Body of pancreas (tissue), 4 donors: ENCODE measurements at regions not wholly inside any gene's neighbourhood (a gene's known extent, or its start where the extent isn't known, plus 50 kb on each side); places are given as distances from the start of the nearest gene placed in this dataset.

Experiments
- ATAC-seq: fragments of 150-250 bp; one replicate; pipeline ENCODE4 v1.9.1; 2016
- DNase-seq, 4 donors: peaks; one replicate each; pipeline ENCODE4 v3.0.0-alpha.2; 2019
- H3K27ac ChIP-seq, 4 donors: fragments of 200-600 bp; sonication (generic); 1 replicate in 3 of 4; 2 replicates in 1 of 4; pipeline versions ENCODE4 v1.5.1 to v1.6.1; 2016 to 2019; ENCODE audit warnings: mild to moderate bottlenecking in 1 of 4, mixed read lengths in 1 of 4, moderate library complexity in 1 of 4
- H3K27me3 ChIP-seq, 2 donors: fragments of 200-600 bp; sonication (generic); one replicate each; pipeline ENCODE4 v1.6.0; 2016; ENCODE audit warnings: mild to moderate bottlenecking in 1 of 2
- H3K36me3 ChIP-seq, 2 donors: fragments of 200-600 bp; sonication (generic); replicated peaks in 1 of 2; 2 replicates each; pipeline ENCODE4 v1.5.1; 2016; ENCODE audit warnings: low read depth in 2 of 2; ENCODE audit not compliant: insufficient read depth in 1 of 2
- H3K4me1 ChIP-seq: fragments of 200-600 bp; sonication (generic); one replicate; pipeline ENCODE4 v1.6.0; 2016
- H3K4me3 ChIP-seq, 2 donors: fragments of 200-600 bp; sonication (generic); 1 replicate in 1 of 2; 2 replicates in 1 of 2; pipeline ENCODE4 v1.5.1; 2016 to 2019
- H3K9me3 ChIP-seq, 3 donors: fragments of 200-600 bp; sonication (generic); 1 replicate in 2 of 3; 2 replicates in 1 of 3; pipeline ENCODE4 v1.5.1; 2016
- CTCF ChIP-seq, 7 experiments: fragments of 450-650 bp in 4 of 7; fragments of 200-600 bp in 3 of 7; sonication (generic) in 3 of 7; IDR thresholded peaks; one replicate each; pipeline ENCODE4 v1.5.1; 2016 to 2019; ENCODE audit warnings: antibody characterized with exemption in 7 of 7
- POLR2A ChIP-seq, 3 donors: fragments of 450-650 bp; IDR thresholded peaks; one replicate each; pipeline ENCODE4 v1.6.1; 2016; ENCODE audit warnings: antibody characterized with exemption in 3 of 3, mild to moderate bottlenecking in 2 of 3
- WGBS, 2 donors: methylation state at CpG; one replicate each; pipeline ENCODE4 v1.1.5; 2017; 5-methylcytosine and 5-hydroxymethylcytosine counted together
- intact Hi-C: fragments of 100-400 bp; cut with DNase I; formaldehyde crosslinking; loops from one replicate; pipeline ENCODE4 v1.15.1; 2023

- no peak overlapping the region for H3K4me3 ChIP-seq
- DNase-seq (no peak), ATAC-seq (no peak)
- H3K27ac ChIP-seq = no peak overlapping the region
- H3K4me1 ChIP-seq = no peaks in the 10 kb centered on the region
- no peaks in the 10 kb centered on the region for H3K27me3 ChIP-seq
- H3K9me3 ChIP-seq = no peaks in the 10 kb centered on the region
- TF ChIP-seq CTCF (IDR thresholded peaks at IDR 0.05) = no peak
- TF ChIP-seq POLR2A (IDR thresholded peaks at IDR 0.05) = no peak
- intact Hi-C loops = no loop called here
- H3K36me3 ChIP-seq = no peaks in the 10 kb centered on the region
- 59 to 71% methylated on average over 2 of the region's 2 CpGs for WGBS, 2 donors
Observed at GRCh38 chr7:35552691-35553090, 142.2 kb downstream of the HERPUD2 start.

- TF ChIP-seq CTCF (IDR thresholded peaks at IDR 0.05) (no peak), POLR2A (IDR thresholded peaks at IDR 0.05) (no peak)
Observed at GRCh38 chr7:35551321-35552081, 143.4 kb downstream of the HERPUD2 start.

GRCh38 chr7:35550831-35551230 is 144.1 kb downstream of the HERPUD2 start:
- no peaks in the 10 kb centered on the region for H3K9me3 ChIP-seq
- TF ChIP-seq CTCF (IDR thresholded peaks at IDR 0.05) = no peak
- TF ChIP-seq POLR2A (IDR thresholded peaks at IDR 0.05) = no peak
- intact Hi-C loops = no loop called here
- no peak overlapping the region for H3K4me3 ChIP-seq
- H3K27ac ChIP-seq = no peak overlapping the region
- H3K36me3 ChIP-seq = no peaks in the 10 kb centered on the region
- ATAC-seq (no peak), DNase-seq (no peak)
- 68 to 74% methylated on average over 5 of the region's 5 CpGs for WGBS, 2 donors
- H3K4me1 ChIP-seq = no peaks in the 10 kb centered on the region
- no peaks in the 10 kb centered on the region for H3K27me3 ChIP-seq

More at GRCh38 chr7:35551321-35552081, 143.4 kb downstream of the HERPUD2 start:
- no peak for DNase-seq
- Histone ChIP-seq H3K27me3 (no peaks in the 10 kb centered on the region), H3K4me1 (no peaks in the 10 kb centered on the region), H3K9me3 (no peaks in the 10 kb centered on the region), H3K4me3 (no peak overlapping the region), H3K36me3 (no peaks in the 10 kb centered on the region), H3K27ac (no peak overlapping the region)
- intact Hi-C loops = no loop called here
- 21 to 23% methylated on average over 3 of the region's 3 CpGs for WGBS, 2 donors
- no peak for ATAC-seq

- H3K9me3 ChIP-seq = no peaks in the 10 kb centered on the region
- H3K27me3 ChIP-seq = no peaks in the 10 kb centered on the region
- intact Hi-C loops = no loop called here
- no peak overlapping the region for H3K27ac ChIP-seq
- no peaks in the 10 kb centered on the region for H3K4me1 ChIP-seq
- no peak for ATAC-seq
- no peaks in the 10 kb centered on the region for H3K36me3 ChIP-seq
- no peak for DNase-seq
- no peak overlapping the region for H3K4me3 ChIP-seq
- 78 to 86% methylated on average over 3 of the region's 3 CpGs for WGBS, 2 donors
- TF ChIP-seq POLR2A (IDR thresholded peaks at IDR 0.05) = no peak
- TF ChIP-seq CTCF (IDR thresholded peaks at IDR 0.05) = no peak
Observed at GRCh38 chr7:35549781-35550180, 145.2 kb downstream of the HERPUD2 start.

GRCh38 chr7:35548291-35548690 is 146.6 kb downstream of the HERPUD2 start:
- Histone ChIP-seq H3K4me1 (no peaks in the 10 kb centered on the region), H3K9me3 (no peaks in the 10 kb centered on the region), H3K4me3 (no peak overlapping the region), H3K27me3 (no peaks in the 10 kb centered on the region), H3K27ac (no peak overlapping the region), H3K36me3 (no peaks in the 10 kb centered on the region)
- no peak for ATAC-seq
- DNase-seq = no peak
- WGBS, 2 donors = 72 to 77% methylated on average over 4 of the region's 4 CpGs
- no peak for TF ChIP-seq CTCF (IDR thresholded peaks at IDR 0.05)
- TF ChIP-seq POLR2A (IDR thresholded peaks at IDR 0.05) = no peak
- intact Hi-C loops = no loop called here
